Skeletal muscle tissue (tissue), 3 donors: ENCODE measurements at regions not wholly inside any gene's neighbourhood (a gene's known extent, or its start where the extent isn't known, plus 50 kb on each side); places are given as distances from the start of the nearest gene placed in this dataset.
A peak's percentile ranks its signal among the peaks of the same experiment; 100 is the strongest.

Experiments
- H3K27ac ChIP-seq: one replicate; pipeline ENCODE4 v1.7.0; 2013; ENCODE audit warnings: mild to moderate bottlenecking, low read depth, low read length, inconsistent platforms
- H3K27me3 ChIP-seq, 3 donors: one replicate each; pipeline ENCODE4 v1.7.0; 2013; ENCODE audit warnings: low read length in 3 of 3; ENCODE audit not compliant: control insufficient read depth in 3 of 3, insufficient read depth in 3 of 3
- H3K36me3 ChIP-seq, 3 donors: one replicate each; pipeline ENCODE4 v1.7.0; 2013; ENCODE audit warnings: low read length in 3 of 3; ENCODE audit not compliant: control insufficient read depth in 3 of 3, insufficient read depth in 3 of 3
- H3K4me1 ChIP-seq, 3 donors: one replicate each; pipeline ENCODE4 v1.7.0; 2013; ENCODE audit warnings: low read length in 3 of 3, mild to moderate bottlenecking in 3 of 3; ENCODE audit not compliant: control insufficient read depth in 3 of 3, insufficient read depth in 3 of 3
- H3K4me3 ChIP-seq, 3 donors: one replicate each; pipeline ENCODE4 v1.7.0; 2013; ENCODE audit warnings: low read length in 3 of 3
- H3K9ac ChIP-seq, 3 donors: one replicate each; pipeline ENCODE4 v1.7.0; 2013; ENCODE audit warnings: low read length in 3 of 3, mild to moderate bottlenecking in 3 of 3, moderate library complexity in 2 of 3, low read depth in 1 of 3
- H3K9me3 ChIP-seq, 3 donors: one replicate each; pipeline ENCODE4 v1.7.0; 2013; ENCODE audit warnings: low read length in 3 of 3; ENCODE audit not compliant: control insufficient read depth in 3 of 3
- donor health status: Osteomylitis.

DNA sequence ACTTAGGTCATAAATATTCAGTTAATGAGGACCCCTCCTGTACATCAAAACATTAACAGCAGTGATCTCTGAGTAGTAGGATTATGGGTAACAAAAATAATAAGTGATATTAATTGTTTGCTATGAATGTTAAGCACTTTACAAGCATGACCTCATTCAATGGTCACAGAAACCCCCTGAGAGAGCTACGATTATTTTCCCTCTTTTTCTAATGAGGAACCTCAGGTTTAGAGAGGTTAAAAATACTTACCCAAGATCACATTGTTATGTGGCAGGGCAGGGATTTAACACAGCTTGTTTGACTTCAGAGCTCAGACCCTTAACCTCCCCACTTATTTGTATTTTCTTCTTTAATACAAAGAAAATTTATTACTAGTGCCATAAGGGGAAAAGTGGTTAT is 228.2 kb downstream of the TBL1XR1 start:
- Histone ChIP-seq H3K36me3 (no peaks in the 10 kb centered on the region), H3K27me3 (no peaks in the 10 kb centered on the region), H3K27ac (no peak overlapping the region), H3K9ac (no peak overlapping the region), H3K4me1 (no peaks in the 10 kb centered on the region), H3K4me3 (no peak overlapping the region), H3K9me3 (no peaks in the 10 kb centered on the region)

DNA sequence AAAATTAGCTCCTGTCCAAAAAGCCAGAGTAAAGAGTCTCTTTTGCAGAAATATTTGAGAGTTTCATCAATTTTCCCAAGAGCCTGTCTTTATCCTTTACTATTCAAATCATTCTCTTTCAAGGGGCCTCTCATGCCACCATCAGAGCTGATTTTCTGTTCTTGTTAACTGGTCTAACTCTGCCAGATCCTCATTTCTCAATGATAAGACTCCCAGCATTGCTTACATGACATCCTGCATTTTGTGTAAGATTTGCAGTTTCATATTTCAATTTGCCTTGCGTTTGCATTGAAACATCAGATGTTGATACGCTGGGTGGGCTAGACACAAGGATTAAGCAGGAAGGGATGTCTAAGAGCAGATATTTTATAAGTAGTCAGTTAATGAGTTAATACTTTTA is 228.7 kb downstream of the TBL1XR1 start:
- H3K27ac ChIP-seq, result no peak overlapping the region
- H3K9ac ChIP-seq, result no peak overlapping the region
- no peaks in the 10 kb centered on the region for H3K36me3 ChIP-seq
- H3K9me3 ChIP-seq, result no peaks in the 10 kb centered on the region
- no peak overlapping the region for H3K4me3 ChIP-seq
- no peaks in the 10 kb centered on the region for H3K4me1 ChIP-seq
- no peaks in the 10 kb centered on the region for H3K27me3 ChIP-seq

DNA sequence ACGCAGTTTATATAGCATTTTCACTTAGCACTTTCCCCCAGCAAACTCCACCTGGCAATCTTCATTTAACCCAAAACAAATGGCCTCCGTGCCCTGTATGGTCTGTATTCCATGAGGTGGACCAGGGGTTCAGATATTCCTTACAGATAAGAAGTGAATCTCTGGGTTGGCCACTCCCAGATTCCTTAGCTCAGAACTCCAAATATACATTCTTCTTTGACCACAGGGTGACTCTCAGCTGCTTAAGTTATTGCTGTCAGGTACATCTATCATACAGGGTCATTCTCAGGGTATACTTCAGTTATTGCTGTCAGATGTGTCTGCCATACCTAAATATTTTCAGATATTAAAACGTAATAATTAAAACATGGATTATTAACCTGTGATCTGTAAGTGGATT is 229.8 kb downstream of the TBL1XR1 start:
- H3K9me3 ChIP-seq, result no peaks in the 10 kb centered on the region
- H3K27ac ChIP-seq, result no peak overlapping the region
- H3K9ac ChIP-seq, result no peak overlapping the region
- H3K36me3 ChIP-seq, result no peaks in the 10 kb centered on the region
- H3K27me3 ChIP-seq, result no peaks in the 10 kb centered on the region
- H3K4me1 ChIP-seq, result no peaks in the 10 kb centered on the region
- H3K4me3 ChIP-seq, result no peak overlapping the region

DNA sequence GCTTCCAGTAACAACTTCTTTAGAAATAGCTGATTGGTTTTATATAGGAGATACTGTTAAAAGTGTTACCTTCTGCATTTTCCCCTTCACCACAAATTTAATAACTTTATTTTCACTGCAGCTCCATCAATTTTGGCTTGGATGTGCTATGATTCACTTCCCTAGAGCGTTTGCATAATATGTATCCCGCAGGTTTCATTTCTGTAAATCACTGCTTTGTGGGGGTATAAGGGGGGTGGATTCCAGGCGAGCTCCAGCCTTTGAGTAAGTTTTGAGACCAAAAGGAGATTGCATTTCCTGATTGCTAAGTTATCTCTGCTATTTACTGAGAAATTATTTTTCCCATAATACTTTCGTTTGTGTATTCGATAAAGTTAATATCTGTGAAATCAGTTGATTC is 232.6 kb downstream of the TBL1XR1 start:
- no peaks in the 10 kb centered on the region for H3K36me3 ChIP-seq
- no peak overlapping the region for H3K9ac ChIP-seq
- H3K27me3 ChIP-seq, result no peaks in the 10 kb centered on the region
- H3K4me1 ChIP-seq, result no peaks in the 10 kb centered on the region
- H3K27ac ChIP-seq, result no peak overlapping the region
- no peaks in the 10 kb centered on the region for H3K9me3 ChIP-seq
- H3K4me3 ChIP-seq, result no peak overlapping the region

DNA sequence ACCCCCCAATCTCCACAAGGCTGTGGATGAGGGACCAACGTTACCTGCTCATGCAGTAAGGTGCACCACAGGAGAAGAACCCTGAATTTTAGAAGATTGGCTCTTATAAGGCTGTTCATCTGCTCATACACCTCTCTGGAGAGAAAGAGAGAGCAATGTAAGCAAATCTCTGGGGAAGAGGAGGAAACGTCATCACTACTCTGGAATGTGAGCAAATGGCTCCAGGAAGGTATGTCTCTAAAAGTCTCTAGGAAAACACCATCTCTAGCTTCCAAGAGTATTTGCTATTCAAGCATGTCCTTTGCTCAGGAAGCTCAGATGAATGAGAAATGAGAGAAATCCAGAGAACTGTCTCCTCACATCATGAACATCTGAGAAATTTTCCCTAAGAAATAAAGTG is 235.4 kb downstream of the TBL1XR1 start:
- Histone ChIP-seq H3K27ac (no peak overlapping the region), H3K27me3 (no peaks in the 10 kb centered on the region), H3K36me3 (no peaks in the 10 kb centered on the region), H3K4me1 (no peaks in the 10 kb centered on the region), H3K4me3 (no peak overlapping the region), H3K9ac (no peak overlapping the region), H3K9me3 (no peaks in the 10 kb centered on the region)

DNA sequence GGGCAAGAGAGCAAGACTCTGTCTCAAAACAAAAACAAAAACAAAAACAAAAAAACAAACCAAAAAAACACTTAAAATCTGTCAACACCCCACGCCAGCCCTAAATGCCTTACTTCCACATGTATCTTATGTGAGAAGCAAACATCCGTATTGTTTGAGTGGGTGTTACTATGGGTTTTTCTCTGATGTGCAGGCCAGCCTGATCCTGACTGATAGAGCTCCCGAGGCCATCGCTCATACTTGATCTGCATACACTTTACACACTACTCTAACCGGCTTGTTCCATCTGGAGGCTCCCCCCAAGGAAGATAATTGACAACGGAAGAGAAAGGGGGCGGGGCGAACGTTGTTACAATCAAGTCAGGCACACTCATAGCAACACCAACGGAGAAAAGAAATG is 237.4 kb downstream of the TBL1XR1 start:
- Histone ChIP-seq H3K36me3 (no peaks in the 10 kb centered on the region), H3K4me3 (no peak overlapping the region), H3K27ac (no peak overlapping the region), H3K9me3 (no peaks in the 10 kb centered on the region), H3K27me3 (no peaks in the 10 kb centered on the region), H3K4me1 (no peaks in the 10 kb centered on the region), H3K9ac (no peak overlapping the region)

DNA sequence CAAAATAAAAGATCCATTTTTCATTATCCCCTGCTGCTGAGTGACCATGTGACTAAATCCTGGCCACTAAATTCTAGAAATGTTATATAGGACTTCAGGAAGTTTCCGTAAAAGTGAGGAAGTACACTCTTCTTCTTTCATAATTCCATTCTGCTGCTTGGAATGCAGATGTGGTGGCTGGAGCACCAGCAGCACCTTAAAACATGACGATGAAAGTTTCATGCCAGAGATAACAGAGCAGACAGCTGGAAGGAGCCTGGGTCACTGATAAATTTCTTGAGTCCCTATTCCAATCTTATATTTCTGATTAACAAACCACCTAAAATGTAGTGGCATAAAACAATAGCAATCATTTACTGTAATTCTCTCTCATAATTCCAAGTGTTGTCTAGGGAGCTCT is 238.7 kb downstream of the TBL1XR1 start:
- no peak overlapping the region for H3K4me3 ChIP-seq
- no peak overlapping the region for H3K27ac ChIP-seq
- H3K27me3 ChIP-seq, result no peaks in the 10 kb centered on the region
- H3K36me3 ChIP-seq, result no peaks in the 10 kb centered on the region
- H3K9ac ChIP-seq, result no peak overlapping the region
- H3K9me3 ChIP-seq, result no peaks in the 10 kb centered on the region
- peaks cover 4 to 8% (median 5%) of the 10 kb centered on the region in 3 donors for H3K4me1 ChIP-seq

DNA sequence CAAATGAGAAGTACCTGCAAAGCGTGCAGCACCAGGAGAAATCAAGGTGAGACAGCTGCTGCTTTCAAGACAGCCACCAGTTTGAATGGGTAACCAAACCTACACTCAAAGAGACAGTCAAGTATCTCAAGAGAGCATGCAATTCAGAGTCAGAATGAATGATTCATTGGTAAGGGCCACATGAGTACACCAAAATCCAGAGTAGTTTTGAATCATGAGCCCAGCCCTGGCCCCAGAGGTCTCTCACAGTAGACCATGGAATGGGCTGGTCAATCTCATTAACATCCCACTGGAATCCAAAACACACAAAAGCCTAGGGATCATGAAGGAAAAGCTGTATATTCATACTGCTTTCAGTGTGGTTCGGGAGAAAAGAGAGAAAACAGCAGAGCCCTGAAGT is 242.8 kb downstream of the TBL1XR1 start:
- peaks cover 29 to 35% (median 29%) of the 10 kb centered on the region in 3 donors for H3K4me1 ChIP-seq
- H3K27me3 ChIP-seq, result no peaks in the 10 kb centered on the region
- H3K9ac ChIP-seq, result no peak overlapping the region
- H3K36me3 ChIP-seq, result no peaks in the 10 kb centered on the region
- no peak overlapping the region for H3K4me3 ChIP-seq
- no peak overlapping the region for H3K27ac ChIP-seq
- H3K9me3 ChIP-seq, result no peaks in the 10 kb centered on the region

DNA sequence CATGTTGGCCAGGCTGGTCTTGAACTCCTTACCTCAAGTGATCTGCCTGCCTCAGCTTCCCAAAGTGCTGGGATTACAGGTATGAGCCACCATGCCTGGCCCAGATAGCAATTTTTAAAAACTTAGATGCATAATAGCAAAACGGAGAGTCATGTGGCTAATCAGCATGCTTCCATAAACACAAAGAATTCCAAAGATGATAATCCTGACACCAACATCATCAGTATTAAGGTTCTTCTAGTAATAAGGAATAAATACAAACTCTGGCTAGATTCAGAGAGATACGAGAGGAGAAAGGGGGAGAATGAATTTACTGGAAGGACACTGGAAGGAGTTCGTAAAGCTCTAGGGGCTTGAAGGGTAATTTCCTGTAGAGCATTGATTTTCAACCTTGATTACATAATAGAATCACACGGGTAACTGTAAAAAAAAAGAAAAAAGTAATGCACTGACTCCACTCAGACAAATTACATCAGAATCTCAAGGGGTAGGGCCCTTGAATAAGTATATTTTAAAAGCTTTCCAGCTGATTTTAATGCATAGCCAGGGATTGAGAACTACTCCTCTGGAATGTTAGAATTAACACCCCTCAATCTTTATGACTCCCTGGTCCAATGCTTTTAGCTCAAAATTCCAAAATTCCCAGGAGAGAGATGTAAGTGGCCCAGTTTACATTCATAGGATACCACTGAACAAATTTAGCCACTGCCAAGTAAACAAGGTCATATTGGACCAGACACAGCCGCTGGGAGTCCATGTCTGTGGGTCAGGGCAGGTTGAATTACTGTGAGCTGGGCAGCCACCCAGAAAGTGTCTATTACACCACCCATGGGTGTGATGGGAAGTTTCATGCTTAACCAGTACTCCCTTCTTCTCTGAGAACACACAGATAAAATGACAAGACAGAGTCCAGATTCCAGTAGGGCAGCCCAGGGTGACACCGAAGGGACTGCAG is 243.9 kb downstream of the TBL1XR1 start:
- H3K36me3 ChIP-seq, result no peaks in the 10 kb centered on the region
- no peak overlapping the region for H3K4me3 ChIP-seq
- H3K9ac ChIP-seq, result no peak overlapping the region
- peak overlapping the region; percentile 33 for H3K27ac ChIP-seq
- H3K27me3 ChIP-seq, result no peaks in the 10 kb centered on the region
- H3K9me3 ChIP-seq, result no peaks in the 10 kb centered on the region
- peaks cover 29 to 35% (median 29%) of the 10 kb centered on the region in 3 donors for H3K4me1 ChIP-seq

DNA sequence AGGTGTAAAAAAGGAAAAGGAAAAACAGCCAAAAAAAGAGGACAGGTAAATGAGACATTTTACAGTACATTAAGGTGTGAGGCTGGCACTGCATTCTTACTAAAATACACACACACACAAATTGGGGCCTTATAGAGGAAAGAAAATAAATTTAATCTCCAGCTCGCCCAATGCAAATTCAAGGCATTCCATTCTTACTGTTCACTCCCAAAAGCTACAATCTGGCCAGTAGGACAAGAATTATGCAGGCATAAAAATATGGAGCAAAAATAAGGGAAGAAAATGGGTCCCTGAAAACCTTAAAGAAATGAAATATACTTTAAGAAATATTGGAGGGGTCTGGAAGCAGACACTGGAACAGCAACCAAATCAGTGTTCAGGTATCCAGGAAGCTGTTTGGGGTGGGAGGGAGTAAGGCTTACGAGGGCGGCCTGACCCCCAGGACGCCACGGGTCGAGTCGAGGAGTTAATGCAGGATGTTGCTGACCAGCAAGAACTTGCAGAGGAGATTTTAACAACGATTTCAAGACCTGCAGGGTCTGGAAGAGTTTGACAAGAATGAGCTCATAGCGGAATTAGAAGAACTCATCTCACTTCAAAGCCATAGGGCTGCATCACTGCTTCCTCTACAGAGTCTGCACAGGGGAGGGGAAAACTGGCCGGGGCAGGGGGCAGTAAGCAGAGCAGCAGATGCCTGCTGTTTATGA is 245.5 kb downstream of the TBL1XR1 start:
- H3K27me3 ChIP-seq, result no peaks in the 10 kb centered on the region
- no peaks in the 10 kb centered on the region for H3K36me3 ChIP-seq
- H3K27ac ChIP-seq, result peak overlapping the region; percentile 87
- H3K9me3 ChIP-seq, result no peaks in the 10 kb centered on the region
- H3K4me3 ChIP-seq, result no peak overlapping the region
- H3K4me1 ChIP-seq, result peaks cover 29 to 35% (median 29%) of the 10 kb centered on the region in 3 donors
- H3K9ac ChIP-seq, result peak overlapping the region in 1 of 3 donors; percentile 26
